ENCODE measurements at regions not wholly inside any gene's neighbourhood (a gene's known extent, or its start where the extent isn't known, plus 50 kb on each side); places are given as distances from the start of the nearest gene placed in this dataset.

GRCh38 chr6:12371641-12372146, 81.5 kb downstream of the EDN1 start:
- TF ChIP-seq, protein P1, sequence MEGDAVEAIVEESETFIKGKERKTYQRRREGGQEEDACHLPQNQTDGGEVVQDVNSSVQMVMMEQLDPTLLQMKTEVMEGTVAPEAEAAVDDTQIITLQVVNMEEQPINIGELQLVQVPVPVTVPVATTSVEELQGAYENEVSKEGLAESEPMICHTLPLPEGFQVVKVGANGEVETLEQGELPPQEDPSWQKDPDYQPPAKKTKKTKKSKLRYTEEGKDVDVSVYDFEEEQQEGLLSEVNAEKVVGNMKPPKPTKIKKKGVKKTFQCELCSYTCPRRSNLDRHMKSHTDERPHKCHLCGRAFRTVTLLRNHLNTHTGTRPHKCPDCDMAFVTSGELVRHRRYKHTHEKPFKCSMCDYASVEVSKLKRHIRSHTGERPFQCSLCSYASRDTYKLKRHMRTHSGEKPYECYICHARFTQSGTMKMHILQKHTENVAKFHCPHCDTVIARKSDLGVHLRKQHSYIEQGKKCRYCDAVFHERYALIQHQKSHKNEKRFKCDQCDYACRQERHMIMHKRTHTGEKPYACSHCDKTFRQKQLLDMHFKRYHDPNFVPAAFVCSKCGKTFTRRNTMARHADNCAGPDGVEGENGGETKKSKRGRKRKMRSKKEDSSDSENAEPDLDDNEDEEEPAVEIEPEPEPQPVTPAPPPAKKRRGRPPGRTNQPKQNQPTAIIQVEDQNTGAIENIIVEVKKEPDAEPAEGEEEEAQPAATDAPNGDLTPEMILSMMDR (IDR thresholded peaks at IDR 0.05) = no peak
- TF ChIP-seq POLR2AphosphoS5 (IDR thresholded peaks at IDR 0.05) (no peak), POLR2A (IDR thresholded peaks at IDR 0.05) (no peak)

All from breast epithelium (tissue), 3 donors.